NCI-H774 (cell line): ENCODE measurements at regions not wholly inside any gene's neighbourhood (a gene's known extent, or its start where the extent isn't known, plus 50 kb on each side); places are given as distances from the start of the nearest gene placed in this dataset.
"Not testable (repeated sequence)": the region's sequence is repeated elsewhere in the genome, so short reads cannot be mapped to it uniquely, and the experiment has no call there.

ENCODE experiments used
- DNase-seq: peaks from one replicate; lab custom pipeline; 2025; lab: John Stamatoyannopoulos, UW

GRCh38 chr6:102761872-102762271, 1368.4 kb downstream of the GRIK2 start:
- no peak for DNase-seq

DNA sequence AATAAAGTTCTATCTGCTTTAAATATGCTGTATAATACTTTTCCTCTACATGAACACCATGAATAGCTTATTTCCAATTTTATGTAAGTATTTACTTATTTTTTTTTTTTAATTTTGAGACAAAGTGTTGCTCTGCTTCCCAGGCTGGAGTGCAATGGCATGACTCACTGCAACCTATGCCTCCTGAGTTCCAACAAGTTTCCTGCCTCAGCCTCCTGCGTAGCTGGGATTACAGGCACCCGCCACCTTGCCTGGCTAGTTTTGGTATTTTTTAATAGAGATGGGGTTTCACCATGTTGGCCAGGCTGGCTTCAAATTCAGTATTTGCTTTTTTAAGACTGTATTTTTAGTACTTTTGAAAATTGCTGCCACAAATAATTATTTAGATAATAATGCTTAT, 1365.9 kb downstream of the GRIK2 start:
- no peak for DNase-seq

- DNase-seq = not testable (repeated sequence)
These were observed 1365.0 kb downstream of the GRIK2 start for GRCh38 chr6:102758536-102758935.

- no peak for DNase-seq
These were observed 1355.9 kb downstream of the GRIK2 start for GRCh38 chr6:102749210-102749971.

- DNase-seq = no peak
These were observed 1353.4 kb downstream of the GRIK2 start for GRCh38 chr6:102746941-102747340.

DNA sequence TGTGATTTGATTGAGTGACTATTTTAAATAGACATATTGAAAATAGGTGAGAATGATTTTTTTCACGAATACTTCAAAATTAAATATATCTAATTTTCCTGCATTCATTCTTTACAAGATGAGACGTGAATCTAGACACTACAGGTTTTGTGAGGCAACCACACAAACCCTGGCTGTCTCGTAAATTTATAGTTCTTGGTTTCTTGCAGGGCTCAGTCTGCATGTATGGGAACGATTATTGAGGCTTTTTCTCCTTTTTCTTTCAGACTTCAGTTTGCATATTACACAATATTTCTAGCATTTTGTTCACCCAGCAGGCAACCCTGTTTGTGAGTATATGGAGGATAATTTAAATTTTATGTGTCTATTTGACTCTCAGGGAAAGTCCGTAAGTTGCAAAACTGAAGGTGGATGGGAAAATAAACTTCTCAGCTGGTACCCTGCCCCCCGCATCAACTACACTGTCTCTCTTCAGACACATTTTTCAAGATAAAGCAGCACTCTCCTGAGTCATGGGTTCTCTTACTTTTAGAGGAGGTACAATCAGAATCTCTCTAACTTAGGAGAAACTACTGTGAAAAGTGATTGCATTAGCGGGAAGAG, 1349.3 kb downstream of the GRIK2 start:
- DNase-seq = no peak

- peak; percentile 59 for DNase-seq
These were observed 1348.5 kb downstream of the GRIK2 start for GRCh38 chr6:102742028-102742427.

- no peak for DNase-seq
These were observed 1343.4 kb downstream of the GRIK2 start for GRCh38 chr6:102736941-102737368.

- DNase-seq = no peak
These were observed 1339.4 kb downstream of the GRIK2 start for GRCh38 chr6:102732898-102733297.

DNA sequence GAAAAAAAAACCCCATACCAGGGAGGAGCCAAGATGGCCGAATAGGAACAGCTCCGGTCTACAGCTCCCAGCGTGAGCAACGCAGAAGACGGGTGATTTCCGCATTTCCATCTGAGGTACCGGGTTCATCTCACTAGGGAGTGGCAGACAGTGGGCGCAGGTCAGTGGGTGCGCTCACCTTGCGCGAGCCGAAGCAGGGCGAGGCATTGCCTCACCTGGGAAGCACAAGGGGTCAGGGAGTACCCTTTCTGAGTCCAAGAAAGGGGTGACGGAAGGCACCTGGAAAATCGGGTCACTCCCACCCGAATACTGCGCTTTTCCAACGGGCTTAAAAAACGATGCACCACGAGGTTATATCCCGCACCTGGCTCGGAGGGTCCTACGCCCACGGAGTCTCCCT, 1328.6 kb downstream of the GRIK2 start:
- not testable (repeated sequence) for DNase-seq

- no peak for DNase-seq
These were observed 1324.4 kb downstream of the GRIK2 start for GRCh38 chr6:102717737-102718456.

GRCh38 chr6:102717252-102717651, 1323.7 kb downstream of the GRIK2 start:
- DNase-seq = no peak

DNA sequence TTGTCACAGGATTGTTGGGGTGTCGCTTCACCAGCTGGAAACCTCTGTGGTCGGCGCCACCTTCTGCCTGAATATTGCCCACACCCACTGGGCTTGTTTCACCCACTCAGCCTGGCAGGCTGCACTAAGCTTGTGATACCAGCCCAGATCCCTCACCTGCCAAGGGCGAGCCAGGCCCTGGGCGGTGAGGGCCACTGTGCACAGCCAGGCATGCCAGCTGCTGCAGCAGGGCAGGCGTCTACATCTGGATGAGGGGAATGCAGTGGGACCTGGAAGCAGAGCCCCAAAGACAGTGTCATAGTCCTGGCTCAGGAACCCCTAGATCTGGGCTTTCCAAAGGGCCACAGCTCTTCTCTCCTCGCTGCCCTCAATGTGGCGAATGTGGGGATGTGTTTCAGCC, 1307.5 kb downstream of the GRIK2 start:
- no peak for DNase-seq

DNA sequence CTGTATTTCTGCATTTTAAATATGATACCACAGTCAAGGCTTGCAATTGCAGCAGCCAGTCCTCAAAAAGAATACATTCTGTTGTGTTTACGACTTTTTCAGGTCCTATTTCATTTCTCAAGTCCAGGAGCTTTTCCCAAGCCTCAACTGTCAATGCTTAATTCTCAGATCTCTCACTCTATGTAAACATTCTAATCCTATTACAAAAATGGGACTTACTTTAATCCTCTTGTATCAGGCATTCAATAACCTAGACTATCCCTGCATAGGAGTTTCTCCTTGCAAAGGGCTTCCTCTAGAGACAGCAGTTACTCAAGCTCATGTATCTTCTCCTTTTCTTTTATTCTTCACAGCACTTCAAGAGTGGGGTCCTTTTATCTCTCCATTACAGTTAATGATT, 1293.0 kb downstream of the GRIK2 start:
- no peak for DNase-seq

DNA sequence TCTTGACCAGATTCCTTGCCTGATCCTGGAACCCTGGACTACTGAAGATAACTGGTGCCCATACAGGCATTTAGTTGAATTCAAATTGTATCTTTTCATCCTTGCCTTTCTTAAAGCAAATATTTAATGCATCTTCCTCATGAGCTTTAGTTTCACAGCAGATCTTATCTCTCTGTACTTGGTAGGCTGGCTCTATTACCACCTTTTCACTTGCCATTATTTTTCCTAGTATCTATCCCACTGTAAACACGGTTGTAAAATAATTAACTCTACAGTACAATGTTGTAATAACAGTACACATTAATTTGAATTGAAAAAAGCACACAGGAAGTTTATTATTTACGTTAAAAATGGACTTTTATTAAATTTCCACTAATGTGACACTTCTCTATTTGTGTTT, 1286.9 kb downstream of the GRIK2 start:
- no peak for DNase-seq

DNA sequence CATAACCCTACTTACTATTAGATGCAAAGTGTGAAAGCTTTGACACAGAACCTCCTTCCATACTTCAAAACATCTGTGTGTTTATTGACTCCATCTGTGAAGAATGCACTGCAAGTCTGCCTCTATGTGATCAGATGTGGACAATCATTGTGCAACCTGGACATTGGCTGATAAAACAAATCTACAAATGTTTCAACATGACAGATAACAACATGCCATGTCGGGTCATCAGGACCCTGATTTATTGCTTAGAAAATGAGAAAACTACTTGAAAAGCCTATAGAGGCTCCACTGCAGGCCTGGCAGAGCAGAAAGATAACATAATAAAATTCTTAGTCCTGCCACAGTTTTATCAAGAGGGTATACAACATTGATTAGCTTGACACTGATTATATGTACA, 1286.4 kb downstream of the GRIK2 start:
- no peak for DNase-seq

GRCh38 chr6:102677225-102677624, 1283.7 kb downstream of the GRIK2 start:
- no peak for DNase-seq

- no peak for DNase-seq
These were observed 1277.2 kb downstream of the GRIK2 start for GRCh38 chr6:102670735-102671134.

GRCh38 chr6:102662851-102663250, 1269.3 kb downstream of the GRIK2 start:
- no peak for DNase-seq

GRCh38 chr6:102660303-102660702, 1266.8 kb downstream of the GRIK2 start:
- no peak for DNase-seq

GRCh38 chr6:102655823-102656222, 1262.3 kb downstream of the GRIK2 start:
- no peak for DNase-seq

DNA sequence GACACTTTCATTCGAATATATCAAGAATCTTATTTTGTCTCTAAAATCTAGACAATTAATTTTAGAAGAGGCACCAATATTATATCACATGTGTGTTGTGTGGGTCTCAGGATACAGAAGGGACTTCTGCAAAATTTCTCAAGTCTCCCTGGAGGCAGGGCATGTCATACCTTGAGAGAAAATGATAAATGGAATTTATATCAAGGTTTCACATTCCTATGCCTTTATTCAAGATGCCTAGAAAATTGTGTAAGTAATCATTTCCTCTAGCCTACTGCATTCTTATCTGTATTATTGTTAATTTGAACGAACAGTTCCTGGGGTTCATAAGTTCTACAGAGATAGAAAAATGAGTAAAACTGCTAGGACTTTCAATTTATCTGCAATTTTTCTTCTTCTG, 1247.9 kb downstream of the GRIK2 start:
- DNase-seq = no peak

- no peak for DNase-seq
These were observed 1238.4 kb downstream of the GRIK2 start for GRCh38 chr6:102631921-102632320.
